Kidney epithelial cell (primary cell): ENCODE measurements at regions not wholly inside any gene's neighbourhood (a gene's known extent, or its start where the extent isn't known, plus 50 kb on each side); places are given as distances from the start of the nearest gene placed in this dataset.

ENCODE experiments used
- DNase-seq: peaks from one replicate; pipeline ENCODE4 v3.0.0-alpha.2; 2010; ENCODE audit warnings: low read depth
- H3K27me3 ChIP-seq: 2 replicates; pipeline ENCODE4 v1.6.0; 2011; ENCODE audit warnings: low read length; ENCODE audit not compliant: control insufficient read depth, insufficient read depth
- H3K36me3 ChIP-seq: 2 replicates; pipeline ENCODE4 v1.5.1; 2011; ENCODE audit warnings: low read length; ENCODE audit not compliant: control insufficient read depth, insufficient read depth
- H3K4me3 ChIP-seq: 2 replicates; pipeline ENCODE4 v1.5.1; 2011; ENCODE audit warnings: low read depth, mild to moderate bottlenecking, control low read depth, low read length
- CTCF ChIP-seq: IDR thresholded peaks from 2 replicates; pipeline ENCODE4 v1.5.1; 2011; ENCODE audit warnings: mild to moderate bottlenecking, moderate library complexity, low read length, control low read depth, inconsistent platforms; ENCODE audit not compliant: insufficient read depth, poor library complexity, severe bottlenecking

- Histone ChIP-seq H3K27me3 (no peaks in the 10 kb centered on the region), H3K4me3 (no peak overlapping the region), H3K36me3 (no peaks in the 10 kb centered on the region)
- TF ChIP-seq CTCF, result no peak
- no peak for DNase-seq
Measured at GRCh38 chr2:128925631-128926030, 607.0 kb upstream of the HS6ST1 start.

- DNase-seq, result no peak
- H3K36me3 ChIP-seq, result no peaks in the 10 kb centered on the region
- no peak overlapping the region for H3K4me3 ChIP-seq
- H3K27me3 ChIP-seq, result no peaks in the 10 kb centered on the region
- no peak for TF ChIP-seq CTCF
Measured at GRCh38 chr2:128930101-128930500, 611.4 kb upstream of the HS6ST1 start.

- Histone ChIP-seq H3K27me3 (no peaks in the 10 kb centered on the region), H3K4me3 (no peak overlapping the region), H3K36me3 (no peaks in the 10 kb centered on the region)
- TF ChIP-seq CTCF, result no peak
- DNase-seq, result no peak
Measured at GRCh38 chr2:128940378-128940777, 621.7 kb upstream of the HS6ST1 start.

- H3K4me3 ChIP-seq, result no peak overlapping the region
- H3K27me3 ChIP-seq, result no peaks in the 10 kb centered on the region
- H3K36me3 ChIP-seq, result no peaks in the 10 kb centered on the region
- TF ChIP-seq CTCF, result no peak
- no peak for DNase-seq
Measured at GRCh38 chr2:128941751-128942150, 623.1 kb upstream of the HS6ST1 start.

- no peaks in the 10 kb centered on the region for H3K36me3 ChIP-seq
- no peak overlapping the region for H3K4me3 ChIP-seq
- no peak for TF ChIP-seq CTCF
- DNase-seq, result no peak
- no peaks in the 10 kb centered on the region for H3K27me3 ChIP-seq
Measured at GRCh38 chr2:128949360-128949759, 630.7 kb upstream of the HS6ST1 start.

DNA sequence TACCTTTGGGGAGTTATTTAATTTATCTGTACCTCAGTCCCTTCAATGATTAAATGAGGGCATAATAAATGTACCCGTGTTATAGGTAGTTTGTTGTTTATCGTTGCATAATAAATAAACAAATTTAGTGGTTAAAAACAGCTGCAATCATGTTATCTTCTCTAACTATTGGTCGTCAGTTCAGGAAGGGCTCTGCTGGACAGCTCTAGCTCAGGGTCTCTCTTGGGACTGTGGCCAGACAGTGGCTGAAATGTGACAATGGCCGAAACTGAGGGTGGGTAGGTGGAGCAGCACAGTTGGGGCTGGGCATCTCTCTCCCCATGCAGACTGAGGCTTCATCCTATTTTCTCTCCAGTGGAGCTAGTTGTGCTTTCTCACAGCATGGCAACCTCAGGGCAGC lies 632.1 kb upstream of the HS6ST1 start:
- no peak for TF ChIP-seq CTCF
- DNase-seq, result no peak
- H3K4me3 ChIP-seq, result no peak overlapping the region
- no peaks in the 10 kb centered on the region for H3K36me3 ChIP-seq
- no peaks in the 10 kb centered on the region for H3K27me3 ChIP-seq
